MM.1S (cell line): ENCODE measurements at regions not wholly inside any gene's neighbourhood (a gene's known extent, or its start where the extent isn't known, plus 50 kb on each side); places are given as distances from the start of the nearest gene placed in this dataset.

Experiments used
- DNase-seq: peaks from one replicate; pipeline ENCODE4 v3.0.0-alpha.2; 2015
- H2AFZ ChIP-seq: fragments of 300-600 bp; sonication (generic); 2 replicates; pipeline ENCODE4 v1.6.0; 2016; ENCODE audit warnings: antibody characterized with exemption, low read length
- H3F3A ChIP-seq: fragments of 300-600 bp; sonication (generic); 2 replicates; pipeline ENCODE4 v1.6.1; 2016; ENCODE audit warnings: mild to moderate bottlenecking, antibody characterized with exemption, low read length, moderate library complexity, mixed read lengths; ENCODE audit not compliant: insufficient read depth
- H3K27ac ChIP-seq: fragments of 300-600 bp; sonication (generic); 2 replicates; pipeline ENCODE4 v1.5.1; 2016; ENCODE audit warnings: mild to moderate bottlenecking, low read length
- H3K27me3 ChIP-seq: fragments of 300-600 bp; sonication (generic); replicated peaks from 2 replicates; pipeline ENCODE4 v1.6.0; 2016; ENCODE audit warnings: low read length; ENCODE audit not compliant: insufficient read depth
- H3K36me3 ChIP-seq: fragments of 300-600 bp; sonication (generic); replicated peaks from 2 replicates; pipeline ENCODE4 v1.6.1; 2016; ENCODE audit warnings: mild to moderate bottlenecking, low read length, mixed read lengths; ENCODE audit not compliant: insufficient read depth
- H3K4me1 ChIP-seq: fragments of 300-600 bp; sonication (generic); 2 replicates; pipeline ENCODE4 v1.6.1; 2016; ENCODE audit warnings: low read length, mixed read lengths
- H3K4me2 ChIP-seq: fragments of 300-600 bp; sonication (generic); 2 replicates; pipeline ENCODE4 v1.6.0; 2016; ENCODE audit warnings: low read depth, low read length
- H3K4me3 ChIP-seq: fragments of 300-600 bp; sonication (generic); 2 replicates; pipeline ENCODE4 v1.5.1; 2016; ENCODE audit warnings: low read length, mixed read lengths
- H3K79me2 ChIP-seq: fragments of 300-600 bp; sonication (generic); 2 replicates; pipeline ENCODE4 v1.6.1; 2016; ENCODE audit warnings: mixed run types, low read length, mixed read lengths
- H3K9ac ChIP-seq: fragments of 300-600 bp; sonication (generic); 2 replicates; pipeline ENCODE4 v1.6.1; 2016; ENCODE audit warnings: low read length, mixed read lengths
- H3K9me2 ChIP-seq: fragments of 300-600 bp; sonication (generic); replicated peaks from 2 replicates; pipeline ENCODE4 v1.6.1; 2016; ENCODE audit warnings: mild to moderate bottlenecking, low read length, mixed read lengths; ENCODE audit not compliant: insufficient read depth
- H3K9me3 ChIP-seq: fragments of 300-600 bp; sonication (generic); replicated peaks from 2 replicates; pipeline ENCODE4 v1.6.1; 2016; ENCODE audit warnings: mild to moderate bottlenecking, low read length, mixed read lengths; ENCODE audit not compliant: insufficient read depth
- H4K20me1 ChIP-seq: fragments of 300-600 bp; sonication (generic); 2 replicates; pipeline ENCODE4 v1.6.1; 2016; ENCODE audit warnings: mild to moderate bottlenecking, low read length, moderate library complexity, mixed read lengths; ENCODE audit not compliant: insufficient read depth
- EZH2 ChIP-seq: fragments of 300-600 bp; sonication (generic); optimal IDR thresholded peaks from 2 replicates; pipeline ENCODE3; 2017; ENCODE audit warnings: low read depth, mild to moderate bottlenecking, antibody characterized with exemption, low read length, mixed read lengths
- EZH2phosphoT487 ChIP-seq: fragments of 300-600 bp; sonication (generic); IDR thresholded peaks from 2 replicates; pipeline ENCODE4 v1.6.1; 2018; ENCODE audit warnings: antibody characterized with exemption, low read length
- TF ChIP-seq, protein P1 (sequence below): fragments of 300-600 bp; sonication (generic); IDR thresholded peaks from 2 replicates; pipeline ENCODE4 v1.5.1; 2016; ENCODE audit warnings: antibody characterized with exemption, low read length, mixed read lengths

DNA sequence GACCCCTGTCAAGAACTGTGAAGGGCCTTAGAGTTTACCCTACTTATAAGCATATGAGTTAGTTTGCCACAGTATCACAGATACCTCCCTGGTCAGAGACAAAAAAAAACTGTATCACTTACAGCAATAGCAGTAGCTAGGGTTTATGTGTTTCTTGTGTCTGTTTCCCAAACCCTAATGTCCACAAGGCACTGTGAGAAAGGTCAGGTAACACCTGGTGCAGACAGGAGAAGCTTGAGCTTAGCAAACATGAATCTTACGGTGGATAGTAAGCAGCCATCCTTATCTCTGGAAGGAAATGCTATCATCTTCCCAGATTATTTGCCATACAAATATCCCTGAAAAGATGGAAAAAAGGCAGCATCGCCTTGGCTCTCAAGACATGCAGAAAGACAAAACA lies 208.5 kb upstream of the KCNN2 start:
- H2AFZ ChIP-seq = no peak overlapping the region
- H3F3A ChIP-seq = no peaks in the 10 kb centered on the region
- H3K79me2 ChIP-seq = no peaks in the 10 kb centered on the region
- H3K27me3 ChIP-seq = no peaks in the 10 kb centered on the region
- H3K4me3 ChIP-seq = no peak overlapping the region
- no peaks in the 10 kb centered on the region for H3K9me3 ChIP-seq
- no peak overlapping the region for H3K9ac ChIP-seq
- H3K4me2 ChIP-seq = no peak overlapping the region
- TF ChIP-seq EZH2 (no peak), EZH2phosphoT487 (no peak)
- TF ChIP-seq, protein P1, sequence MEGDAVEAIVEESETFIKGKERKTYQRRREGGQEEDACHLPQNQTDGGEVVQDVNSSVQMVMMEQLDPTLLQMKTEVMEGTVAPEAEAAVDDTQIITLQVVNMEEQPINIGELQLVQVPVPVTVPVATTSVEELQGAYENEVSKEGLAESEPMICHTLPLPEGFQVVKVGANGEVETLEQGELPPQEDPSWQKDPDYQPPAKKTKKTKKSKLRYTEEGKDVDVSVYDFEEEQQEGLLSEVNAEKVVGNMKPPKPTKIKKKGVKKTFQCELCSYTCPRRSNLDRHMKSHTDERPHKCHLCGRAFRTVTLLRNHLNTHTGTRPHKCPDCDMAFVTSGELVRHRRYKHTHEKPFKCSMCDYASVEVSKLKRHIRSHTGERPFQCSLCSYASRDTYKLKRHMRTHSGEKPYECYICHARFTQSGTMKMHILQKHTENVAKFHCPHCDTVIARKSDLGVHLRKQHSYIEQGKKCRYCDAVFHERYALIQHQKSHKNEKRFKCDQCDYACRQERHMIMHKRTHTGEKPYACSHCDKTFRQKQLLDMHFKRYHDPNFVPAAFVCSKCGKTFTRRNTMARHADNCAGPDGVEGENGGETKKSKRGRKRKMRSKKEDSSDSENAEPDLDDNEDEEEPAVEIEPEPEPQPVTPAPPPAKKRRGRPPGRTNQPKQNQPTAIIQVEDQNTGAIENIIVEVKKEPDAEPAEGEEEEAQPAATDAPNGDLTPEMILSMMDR = no peak
- H3K4me1 ChIP-seq = no peaks in the 10 kb centered on the region
- no peaks in the 10 kb centered on the region for H3K36me3 ChIP-seq
- no peak overlapping the region for H3K27ac ChIP-seq
- H4K20me1 ChIP-seq = no peaks in the 10 kb centered on the region
- no peaks in the 10 kb centered on the region for H3K9me2 ChIP-seq
- no peak for DNase-seq

DNA sequence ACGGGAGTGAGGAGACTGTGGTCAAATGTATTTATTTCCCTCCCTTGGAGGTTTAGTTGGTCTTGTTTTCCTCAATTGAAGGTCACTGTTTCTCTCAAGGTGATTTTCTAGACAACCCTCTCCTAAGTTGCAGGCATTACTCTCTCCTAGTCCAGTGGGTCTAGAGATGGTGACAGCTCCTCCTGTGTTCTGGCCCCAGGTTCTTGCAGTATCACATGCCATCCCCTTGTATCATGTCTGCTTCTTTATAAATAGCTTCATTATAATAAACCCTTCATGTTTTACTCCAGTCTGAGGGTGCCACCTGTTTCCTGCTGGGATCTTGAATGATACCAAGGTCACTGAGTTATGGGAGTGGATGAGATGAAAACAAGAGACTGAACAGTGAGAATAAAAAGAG lies 208.0 kb upstream of the KCNN2 start:
- no peaks in the 10 kb centered on the region for H3K79me2 ChIP-seq
- no peak for DNase-seq
- TF ChIP-seq, protein P1 = no peak
- TF ChIP-seq EZH2phosphoT487 = no peak
- TF ChIP-seq EZH2 = no peak

DNA sequence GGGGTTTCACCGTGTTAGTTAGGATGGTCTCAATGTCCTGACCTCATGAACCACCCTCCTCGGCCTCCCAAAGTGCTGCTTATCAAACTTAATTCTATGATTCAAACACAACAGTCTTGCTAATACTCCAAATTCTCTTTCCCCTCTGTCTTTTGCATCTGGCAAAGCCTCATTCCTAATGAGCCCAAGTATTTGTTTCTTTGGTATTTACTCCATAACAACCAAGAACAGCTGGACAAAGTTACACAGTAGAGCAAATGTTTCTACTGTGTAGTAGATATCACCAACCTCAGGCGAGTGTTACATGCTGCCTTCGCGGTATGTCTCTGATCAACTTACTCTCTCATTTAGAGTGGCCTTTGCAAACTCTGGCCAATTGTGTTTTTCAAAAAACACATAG lies 195.8 kb upstream of the KCNN2 start:
- no peaks in the 10 kb centered on the region for H3K4me1 ChIP-seq
- H3K9me2 ChIP-seq = no peaks in the 10 kb centered on the region; the same call in 1 of the 2 replicates
- TF ChIP-seq, protein P1 = no peak
- no peak for TF ChIP-seq EZH2phosphoT487
- no peak for TF ChIP-seq EZH2
- no peaks in the 10 kb centered on the region for H3F3A ChIP-seq
- DNase-seq = no peak
- no peaks in the 10 kb centered on the region for H3K9me3 ChIP-seq
- no peaks in the 10 kb centered on the region for H3K79me2 ChIP-seq
- no peak overlapping the region for H3K27ac ChIP-seq
- H3K36me3 ChIP-seq = no peaks in the 10 kb centered on the region
- no peaks in the 10 kb centered on the region for H3K27me3 ChIP-seq
- H3K4me2 ChIP-seq = no peak overlapping the region
- no peak overlapping the region for H3K9ac ChIP-seq
- no peak overlapping the region for H3K4me3 ChIP-seq
- no peaks in the 10 kb centered on the region for H4K20me1 ChIP-seq
- no peak overlapping the region for H2AFZ ChIP-seq

More for the DNA sequence above, 208.0 kb upstream of the KCNN2 start:
- Histone ChIP-seq H4K20me1 (no peaks in the 10 kb centered on the region), H2AFZ (no peak overlapping the region), H3K9ac (no peak overlapping the region), H3K4me3 (no peak overlapping the region), H3K36me3 (no peaks in the 10 kb centered on the region), H3K27ac (no peak overlapping the region), H3K4me2 (no peak overlapping the region), H3K9me2 (no peaks in the 10 kb centered on the region), H3K27me3 (no peaks in the 10 kb centered on the region), H3K9me3 (no peaks in the 10 kb centered on the region), H3F3A (no peaks in the 10 kb centered on the region), H3K4me1 (no peaks in the 10 kb centered on the region)
